ENCODE measurements at regions not wholly inside any gene's neighbourhood (a gene's known extent, or its start where the extent isn't known, plus 50 kb on each side); places are given as distances from the start of the nearest gene placed in this dataset.

DNA sequence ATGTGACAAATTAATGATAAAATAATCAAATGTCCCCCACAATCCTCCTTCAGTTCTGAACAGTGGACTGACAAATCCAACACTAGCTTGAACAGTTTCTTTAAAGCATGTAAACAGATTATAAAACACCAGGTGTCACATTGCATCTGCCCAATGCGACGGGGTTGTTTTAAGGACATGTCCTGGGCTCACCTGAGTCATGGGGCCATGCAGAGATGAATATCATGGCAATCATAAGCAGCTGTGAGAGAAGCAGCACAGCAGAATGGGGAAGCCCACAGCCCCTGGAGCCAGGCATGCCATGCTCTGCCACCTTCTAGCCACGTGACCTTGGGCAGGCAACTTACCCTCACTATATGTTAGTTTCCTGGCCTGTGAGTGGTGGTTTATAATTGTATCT is 93.9 kb upstream of the KCNA4 start:
- H3K4me1 ChIP-seq = no peaks in the 10 kb centered on the region
- H3K27ac ChIP-seq = no peak overlapping the region
- H3K27me3 ChIP-seq (replicated peaks in 1 of 7) = no peaks in the 10 kb centered on the region
- no peaks in the 10 kb centered on the region for H3K9me3 ChIP-seq
- 68 to 87% (median 73%) methylated on average over 3 of the region's 3 CpGs for WGBS, 5 donors
- TF ChIP-seq POLR2A (IDR thresholded peaks at IDR 0.05) (no peak), POLR2AphosphoS5 (IDR thresholded peaks at IDR 0.05) (no peak)
- TF ChIP-seq, protein P1, sequence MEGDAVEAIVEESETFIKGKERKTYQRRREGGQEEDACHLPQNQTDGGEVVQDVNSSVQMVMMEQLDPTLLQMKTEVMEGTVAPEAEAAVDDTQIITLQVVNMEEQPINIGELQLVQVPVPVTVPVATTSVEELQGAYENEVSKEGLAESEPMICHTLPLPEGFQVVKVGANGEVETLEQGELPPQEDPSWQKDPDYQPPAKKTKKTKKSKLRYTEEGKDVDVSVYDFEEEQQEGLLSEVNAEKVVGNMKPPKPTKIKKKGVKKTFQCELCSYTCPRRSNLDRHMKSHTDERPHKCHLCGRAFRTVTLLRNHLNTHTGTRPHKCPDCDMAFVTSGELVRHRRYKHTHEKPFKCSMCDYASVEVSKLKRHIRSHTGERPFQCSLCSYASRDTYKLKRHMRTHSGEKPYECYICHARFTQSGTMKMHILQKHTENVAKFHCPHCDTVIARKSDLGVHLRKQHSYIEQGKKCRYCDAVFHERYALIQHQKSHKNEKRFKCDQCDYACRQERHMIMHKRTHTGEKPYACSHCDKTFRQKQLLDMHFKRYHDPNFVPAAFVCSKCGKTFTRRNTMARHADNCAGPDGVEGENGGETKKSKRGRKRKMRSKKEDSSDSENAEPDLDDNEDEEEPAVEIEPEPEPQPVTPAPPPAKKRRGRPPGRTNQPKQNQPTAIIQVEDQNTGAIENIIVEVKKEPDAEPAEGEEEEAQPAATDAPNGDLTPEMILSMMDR (IDR thresholded peaks at IDR 0.05 in 8 of 11, conservative IDR thresholded peaks at IDR 0.05 in 3 of 11) = no peak
- DNase-seq = no peak
- H3K4me3 ChIP-seq = no peak overlapping the region
- no peaks in the 10 kb centered on the region for H3K36me3 ChIP-seq
- intact Hi-C loops (cut with DNase I; ENCODE audit: low total_unique reads) = no loop called here

DNA sequence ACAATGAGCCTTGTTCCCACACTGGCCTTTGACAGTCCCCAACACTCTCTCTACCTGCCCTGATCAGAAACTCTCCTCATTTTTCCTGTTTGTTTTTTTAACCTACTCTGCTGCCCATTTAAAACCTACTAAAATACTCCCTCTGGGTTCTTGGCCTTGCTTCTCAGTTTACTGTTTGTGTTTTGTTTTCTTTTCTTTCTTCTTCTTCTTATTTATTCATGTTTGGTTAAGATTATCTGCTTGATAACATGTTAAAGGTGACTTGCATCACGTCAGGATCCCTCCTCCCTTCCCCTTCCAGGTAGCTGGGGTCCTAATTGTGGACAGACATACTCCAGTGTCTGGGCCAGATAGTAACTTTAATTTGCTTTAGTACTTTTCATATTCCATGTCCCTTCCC is 95.0 kb upstream of the KCNA4 start:
- H3K4me3 ChIP-seq = no peak overlapping the region
- no peaks in the 10 kb centered on the region for H3K27me3 ChIP-seq (replicated peaks in 1 of 7)
- TF ChIP-seq, protein P1 (IDR thresholded peaks at IDR 0.05 in 8 of 11, conservative IDR thresholded peaks at IDR 0.05 in 3 of 11) = no peak
- TF ChIP-seq POLR2AphosphoS5 (IDR thresholded peaks at IDR 0.05) (no peak), POLR2A (IDR thresholded peaks at IDR 0.05) (no peak)
- H3K4me1 ChIP-seq = no peaks in the 10 kb centered on the region
- 15 to 50% (median 40%) methylated on average over 1 of the region's 1 CpG for WGBS, 5 donors
- DNase-seq = no peak
- H3K27ac ChIP-seq = no peak overlapping the region
- H3K36me3 ChIP-seq = no peaks in the 10 kb centered on the region
- H3K9me3 ChIP-seq = no peaks in the 10 kb centered on the region
- intact Hi-C loops (cut with DNase I; ENCODE audit: low total_unique reads) = no loop called here

DNA sequence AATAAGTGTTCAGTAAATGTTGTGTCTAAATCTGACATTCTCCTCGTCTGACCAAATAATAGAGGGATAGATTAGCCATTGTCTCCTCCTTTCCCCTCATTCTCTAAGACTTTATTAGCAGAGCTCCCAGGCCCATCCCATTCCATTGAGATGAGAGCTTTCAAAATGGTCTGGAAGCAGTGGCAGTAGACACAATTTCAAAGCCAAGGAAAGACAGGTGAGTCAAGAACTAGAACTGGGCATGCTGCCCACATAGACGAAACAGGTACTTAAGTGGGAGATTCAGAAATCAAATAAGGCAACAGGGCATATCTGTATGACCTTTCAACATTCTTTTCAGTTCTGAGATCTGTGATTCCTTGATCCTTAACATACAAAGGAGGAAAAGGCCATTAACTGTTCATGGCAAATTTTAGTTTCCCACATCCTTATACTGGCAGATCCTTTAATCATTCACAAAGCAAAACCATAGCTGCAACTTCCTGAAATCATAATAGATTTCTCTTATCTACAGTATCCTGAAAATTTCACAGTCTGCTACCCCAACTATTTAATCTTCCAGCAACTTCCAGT is 96.6 kb upstream of the KCNA4 start:
- Histone ChIP-seq H3K4me1 (no peaks in the 10 kb centered on the region), H3K27me3 (replicated peaks in 1 of 7) (no peaks in the 10 kb centered on the region), H3K9me3 (no peaks in the 10 kb centered on the region), H3K27ac (no peak overlapping the region), H3K36me3 (no peaks in the 10 kb centered on the region), H3K4me3 (no peak overlapping the region)
- WGBS, 5 donors = 50 to 61% (median 57%) methylated on average over 2 of the region's 2 CpGs
- TF ChIP-seq, protein P1 (IDR thresholded peaks at IDR 0.05 in 8 of 11, conservative IDR thresholded peaks at IDR 0.05 in 3 of 11) = no peak
- TF ChIP-seq POLR2AphosphoS5 (IDR thresholded peaks at IDR 0.05) = no peak
- TF ChIP-seq POLR2A (IDR thresholded peaks at IDR 0.05) = no peak
- DNase-seq = no peak
- intact Hi-C loops (cut with DNase I; ENCODE audit: low total_unique reads) = no loop called here

DNA sequence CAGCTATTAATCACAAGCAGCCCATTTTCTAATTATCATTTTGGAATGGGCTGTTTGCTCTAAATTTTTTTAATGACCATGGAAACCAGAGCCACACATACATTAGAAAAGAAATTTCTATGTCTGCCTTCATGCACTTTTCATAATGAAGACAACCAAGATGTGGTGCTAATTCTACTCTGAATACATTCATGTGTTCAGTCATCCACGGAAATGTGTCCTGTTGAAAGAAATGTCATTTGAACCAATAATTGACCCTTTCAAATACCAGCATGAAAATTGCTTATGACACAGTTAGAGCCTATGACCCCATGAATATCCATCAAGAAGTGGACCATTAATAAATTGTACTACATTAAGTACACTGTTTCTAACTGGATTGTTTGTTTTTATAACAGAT is 99.7 kb upstream of the KCNA4 start:
- no peak for TF ChIP-seq POLR2AphosphoS5 (IDR thresholded peaks at IDR 0.05)
- no peak for TF ChIP-seq POLR2A (IDR thresholded peaks at IDR 0.05)
- TF ChIP-seq, protein P1 (IDR thresholded peaks at IDR 0.05 in 8 of 11, conservative IDR thresholded peaks at IDR 0.05 in 3 of 11) = no peak
- no peak for DNase-seq
- Histone ChIP-seq H3K27ac (no peak overlapping the region), H3K27me3 (replicated peaks in 1 of 7) (no peaks in the 10 kb centered on the region), H3K9me3 (no peaks in the 10 kb centered on the region), H3K4me1 (no peaks in the 10 kb centered on the region), H3K4me3 (no peak overlapping the region), H3K36me3 (no peaks in the 10 kb centered on the region)
- WGBS, 5 donors = 64 to 84% (median 80%) methylated on average over 1 of the region's 1 CpG
- intact Hi-C loops (cut with DNase I; ENCODE audit: low total_unique reads) = no loop called here

Data from spleen (tissue), 11 donors.